ENCODE measurements at regions not wholly inside any gene's neighbourhood (a gene's known extent, or its start where the extent isn't known, plus 50 kb on each side); places are given as distances from the start of the nearest gene placed in this dataset.

DNA sequence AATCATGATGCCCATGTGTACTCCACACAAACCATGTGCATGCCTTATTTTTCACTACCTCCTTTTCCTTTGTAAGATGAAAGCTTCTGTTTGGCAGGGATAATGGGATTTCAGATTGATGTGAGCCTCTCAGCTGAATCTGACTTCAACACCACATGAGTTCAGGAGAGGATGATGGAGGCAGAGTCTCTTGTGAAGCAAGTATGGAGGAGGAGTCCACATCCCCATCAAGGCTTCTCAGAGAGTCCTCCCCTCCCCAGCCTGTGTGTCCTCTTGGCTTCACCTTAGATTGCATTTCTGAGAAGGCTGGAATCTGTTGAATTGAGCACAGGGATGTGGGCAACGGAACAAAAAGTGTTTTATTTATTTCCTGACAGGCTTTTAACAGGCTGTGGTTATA, 370.4 kb downstream of the FAT3 start (continued):
- no peak for TF ChIP-seq ZBTB43 (CRISPR knock-in tag; IDR thresholded peaks at IDR 0.05)

DNA sequence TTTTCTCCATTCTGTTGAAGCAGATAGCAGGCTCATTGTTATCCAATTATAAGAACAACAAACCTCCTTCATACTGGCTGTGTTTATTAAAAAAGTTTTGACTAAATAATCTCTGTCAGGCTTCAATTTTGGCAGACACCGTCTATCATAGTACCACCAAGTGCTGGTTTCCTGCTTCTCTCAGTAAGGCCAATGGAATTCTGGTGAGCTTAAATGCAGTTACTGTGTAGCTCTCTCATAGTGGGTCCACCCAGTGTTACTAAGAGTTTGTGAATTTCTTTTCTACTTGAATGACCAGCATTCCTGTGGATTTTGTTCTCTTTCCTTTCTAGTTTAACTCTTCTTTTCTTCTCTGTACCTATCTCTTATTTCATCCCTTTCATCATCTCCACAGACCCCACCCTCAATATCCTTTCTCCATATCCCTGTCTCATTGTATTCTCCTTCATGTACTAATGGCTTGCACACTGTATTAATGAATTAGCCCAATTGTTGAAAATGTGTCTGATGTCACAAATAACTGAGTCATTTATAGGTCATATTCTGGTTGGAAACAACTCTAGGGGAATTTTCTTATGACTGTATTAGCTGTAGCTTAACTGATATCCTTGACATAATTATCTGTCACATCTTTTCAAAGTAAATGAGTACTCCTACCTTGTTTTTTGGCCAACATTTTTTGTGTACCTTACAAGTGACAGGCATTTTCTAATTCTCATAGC, 372.1 kb downstream of the FAT3 start:
- no peak for FAIRE-seq
- intact Hi-C loops (cut with micrococcal nuclease) (no loop called here), in situ Hi-C loops (cut with MboI) (no loop called here)

More for the DNA sequence above, 372.1 kb downstream of the FAT3 start:
- H3K27me3 ChIP-seq (ENCODE audit: control insufficient read depth in 2 of 2, insufficient read depth in 2 of 2, low read length in 2 of 2), result no peaks in the 10 kb centered on the region
- no peaks in the 10 kb centered on the region; the same call in 2 of the 3 replicates for H3K79me2 ChIP-seq (ENCODE audit: control insufficient read depth, insufficient read depth, low read length)
- H3K36me3 ChIP-seq (ENCODE audit: control insufficient read depth, insufficient read depth, low read length), result no peaks in the 10 kb centered on the region
- 0% methylated on average over 1 of the region's 1 CpG for WGBS (ENCODE audit: insufficient coverage, low coverage, missing lambda C conversion rate)
- DNase-seq (ENCODE audit: extremely low read depth in 1 of 4, low spot score in 3 of 4), result no peak
- no peak overlapping the region for H3K27ac ChIP-seq (ENCODE audit: extremely low read depth, low read depth, low read length)
- H4K20me1 ChIP-seq (replicated peaks; ENCODE audit: control insufficient read depth, insufficient read depth, low read length), result no peaks in the 10 kb centered on the region
- BruUV-seq (replicated peaks), result no TSS peak
- ChIA-PET POLR2A (no interaction called here), CTCF (ENCODE audit: low intra/inter-chr PET ratio) (no interaction called here)
- H3K9me1 ChIP-seq (ENCODE audit: control insufficient read depth, insufficient read depth, low read length), result no peaks in the 10 kb centered on the region
- no peaks in the 10 kb centered on the region for H3K9me3 ChIP-seq (replicated peaks; ENCODE audit: control insufficient read depth, insufficient read depth, low read depth, low read length)
- no peaks in the 10 kb centered on the region for H3K4me1 ChIP-seq (replicated peaks in 1 of 2; ENCODE audit: control insufficient read depth in 2 of 2, insufficient read depth in 2 of 2, low read length in 2 of 2)
- H3K4me3 ChIP-seq, result no peak overlapping the region
- TF ChIP-seq TAF1 (IDR thresholded peaks at IDR 0.05; ENCODE audit: control insufficient read depth, extremely low read depth, insufficient read depth, low read length, severe bottlenecking) (no peak), EHMT2 (IDR thresholded peaks at IDR 0.05) (no peak), U2AF2 (optimal IDR thresholded peaks at IDR 0.05; ENCODE audit: low read depth, low read length) (no peak), KAT8 (IDR thresholded peaks at IDR 0.05; ENCODE audit: low read depth) (no peak), ADNP (tag; IDR thresholded peaks at IDR 0.05) (no peak), HEY1 (CRISPR knock-in tag; IDR thresholded peaks at IDR 0.05; ENCODE audit: borderline replicate concordance) (no peak), PPARD (CRISPR knock-in tag; IDR thresholded peaks at IDR 0.05) (no peak), IRF2 (CRISPR knock-in tag; IDR thresholded peaks at IDR 0.05) (no peak), HCFC1 (IDR thresholded peaks at IDR 0.05; ENCODE audit: low read depth, low read length) (no peak), GTF2A2 (tag; IDR thresholded peaks at IDR 0.05) (no peak), CBX5 (IDR thresholded peaks at IDR 0.05; ENCODE audit: borderline replicate concordance, low read depth) (no peak), SNIP1 (IDR thresholded peaks at IDR 0.05; ENCODE audit: low read depth) (no peak), CHD1 (IDR thresholded peaks at IDR 0.05; ENCODE audit: low read length) (no peak), MCM5 (IDR thresholded peaks at IDR 0.05; ENCODE audit: low read depth) (no peak)
- no peak overlapping the region for H3K4me2 ChIP-seq (ENCODE audit: insufficient read depth, low read length)
- ATAC-seq, result no peak
- no peak overlapping the region for H3K9ac ChIP-seq (ENCODE audit: insufficient read depth in 1 of 2, low read depth in 2 of 2, low read length in 2 of 2)
- H2AFZ ChIP-seq (ENCODE audit: low read depth, low read length), result no peak overlapping the region

Measured in K562 (cell line).